Neural crest cell (in vitro differentiated cells): ENCODE measurements at regions not wholly inside any gene's neighbourhood (a gene's known extent, or its start where the extent isn't known, plus 50 kb on each side); places are given as distances from the start of the nearest gene placed in this dataset.

Experiments
- DNase-seq: peaks from one replicate; pipeline ENCODE4 v3.0.0; 2021; ENCODE audit warnings: low read depth, mixed read lengths, low spot score
- H3K27ac Mint-ChIP-seq: one replicate; pipeline ENCODE4 v1.8.0; 2021; ENCODE audit warnings: mild to moderate bottlenecking, mixed read lengths; ENCODE audit not compliant: unreplicated experiment
- H3K27me3 Mint-ChIP-seq: 2 replicates; pipeline ENCODE4 v1.8.0; 2021; ENCODE audit warnings: low read depth, mild to moderate bottlenecking, mixed read lengths
- H3K36me3 Mint-ChIP-seq: 2 replicates; pipeline ENCODE4 v1.8.0; 2021; ENCODE audit warnings: low read depth, mild to moderate bottlenecking, mixed read lengths
- H3K4me1 Mint-ChIP-seq: 2 replicates; pipeline ENCODE4 v1.8.0; 2021; ENCODE audit warnings: mixed read lengths
- H3K4me3 Mint-ChIP-seq: one replicate; pipeline ENCODE4 v1.8.0; 2021; ENCODE audit warnings: mild to moderate bottlenecking, mixed read lengths
- H3K9me3 Mint-ChIP-seq: 2 replicates; pipeline ENCODE4 v1.8.0; 2021; ENCODE audit warnings: mixed read lengths
- TF ChIP-seq, protein P1 (sequence below): fragments of 200-600 bp; sonication (generic); conservative IDR thresholded peaks from 2 replicates; pipeline ENCODE4 v1.5.0; 2021; ENCODE audit warnings: antibody characterized with exemption, mild to moderate bottlenecking

DNA sequence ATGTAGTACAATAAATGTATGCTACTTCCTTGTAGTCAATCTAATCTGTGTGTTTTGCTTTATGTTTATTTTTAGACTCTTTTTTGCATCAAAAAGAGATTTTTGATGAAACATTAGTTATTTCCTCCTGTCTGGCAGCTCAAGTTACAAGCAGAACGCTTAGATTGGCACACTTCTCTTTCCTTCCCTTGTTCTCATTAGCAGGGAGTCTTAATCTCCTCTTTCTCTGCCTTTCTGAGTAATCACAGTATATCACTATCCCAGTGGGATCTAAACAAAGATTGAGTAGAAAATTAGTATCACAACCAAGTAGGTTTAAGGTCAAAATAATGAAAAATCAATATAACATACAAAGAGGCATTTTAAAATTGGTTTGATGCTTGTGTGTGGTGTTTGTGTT, 1192.6 kb downstream of the C4orf33 start:
- no peak for DNase-seq
- no peak overlapping the region for H3K27ac Mint-ChIP-seq

DNA sequence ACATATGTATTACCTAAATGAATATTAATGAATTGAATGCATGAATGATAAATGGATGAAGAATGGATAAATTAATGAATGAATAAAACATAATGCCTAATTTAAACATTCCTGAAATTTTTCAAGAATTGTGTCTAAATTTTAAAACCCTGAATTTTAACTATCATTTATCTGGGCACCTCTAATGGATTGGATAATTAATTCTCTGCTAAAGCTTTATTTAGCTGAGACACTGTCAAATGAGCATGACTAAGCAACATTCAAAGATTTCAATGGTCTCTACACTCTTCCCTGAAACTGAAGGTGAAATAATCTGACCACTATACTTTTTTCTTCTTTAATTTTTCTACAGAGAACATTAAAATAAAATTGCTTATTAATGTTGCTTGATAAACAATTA, 1197.7 kb downstream of the C4orf33 start:
- Mint-ChIP-seq H3K27ac (no peak overlapping the region), H3K36me3 (peaks cover 3% of the 10 kb centered on the region), H3K4me3 (no peak overlapping the region), H3K9me3 (peaks cover 6% of the 10 kb centered on the region), H3K27me3 (no peaks in the 10 kb centered on the region), H3K4me1 (peaks cover 4% of the 10 kb centered on the region)
- TF ChIP-seq, protein P1, sequence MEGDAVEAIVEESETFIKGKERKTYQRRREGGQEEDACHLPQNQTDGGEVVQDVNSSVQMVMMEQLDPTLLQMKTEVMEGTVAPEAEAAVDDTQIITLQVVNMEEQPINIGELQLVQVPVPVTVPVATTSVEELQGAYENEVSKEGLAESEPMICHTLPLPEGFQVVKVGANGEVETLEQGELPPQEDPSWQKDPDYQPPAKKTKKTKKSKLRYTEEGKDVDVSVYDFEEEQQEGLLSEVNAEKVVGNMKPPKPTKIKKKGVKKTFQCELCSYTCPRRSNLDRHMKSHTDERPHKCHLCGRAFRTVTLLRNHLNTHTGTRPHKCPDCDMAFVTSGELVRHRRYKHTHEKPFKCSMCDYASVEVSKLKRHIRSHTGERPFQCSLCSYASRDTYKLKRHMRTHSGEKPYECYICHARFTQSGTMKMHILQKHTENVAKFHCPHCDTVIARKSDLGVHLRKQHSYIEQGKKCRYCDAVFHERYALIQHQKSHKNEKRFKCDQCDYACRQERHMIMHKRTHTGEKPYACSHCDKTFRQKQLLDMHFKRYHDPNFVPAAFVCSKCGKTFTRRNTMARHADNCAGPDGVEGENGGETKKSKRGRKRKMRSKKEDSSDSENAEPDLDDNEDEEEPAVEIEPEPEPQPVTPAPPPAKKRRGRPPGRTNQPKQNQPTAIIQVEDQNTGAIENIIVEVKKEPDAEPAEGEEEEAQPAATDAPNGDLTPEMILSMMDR = no peak
- DNase-seq = no peak

More for the DNA sequence above, 1192.6 kb downstream of the C4orf33 start:
- H3K4me1 Mint-ChIP-seq = no peaks in the 10 kb centered on the region
- peaks cover 3% of the 10 kb centered on the region for H3K36me3 Mint-ChIP-seq
- H3K27me3 Mint-ChIP-seq = no peaks in the 10 kb centered on the region
- no peak overlapping the region for H3K4me3 Mint-ChIP-seq
- TF ChIP-seq, protein P1 = no peak
- peaks cover 9% of the 10 kb centered on the region for H3K9me3 Mint-ChIP-seq

GRCh38 chr4:130296448-130296847, 1200.5 kb downstream of the C4orf33 start:
- TF ChIP-seq, protein P1 = no peak
- H3K27ac Mint-ChIP-seq = no peak overlapping the region
- H3K36me3 Mint-ChIP-seq = peaks cover 8% of the 10 kb centered on the region
- H3K4me1 Mint-ChIP-seq = peaks cover 4% of the 10 kb centered on the region
- H3K27me3 Mint-ChIP-seq = no peaks in the 10 kb centered on the region
- no peak for DNase-seq
- no peak overlapping the region for H3K4me3 Mint-ChIP-seq
- H3K9me3 Mint-ChIP-seq = peaks cover 12% of the 10 kb centered on the region

DNA sequence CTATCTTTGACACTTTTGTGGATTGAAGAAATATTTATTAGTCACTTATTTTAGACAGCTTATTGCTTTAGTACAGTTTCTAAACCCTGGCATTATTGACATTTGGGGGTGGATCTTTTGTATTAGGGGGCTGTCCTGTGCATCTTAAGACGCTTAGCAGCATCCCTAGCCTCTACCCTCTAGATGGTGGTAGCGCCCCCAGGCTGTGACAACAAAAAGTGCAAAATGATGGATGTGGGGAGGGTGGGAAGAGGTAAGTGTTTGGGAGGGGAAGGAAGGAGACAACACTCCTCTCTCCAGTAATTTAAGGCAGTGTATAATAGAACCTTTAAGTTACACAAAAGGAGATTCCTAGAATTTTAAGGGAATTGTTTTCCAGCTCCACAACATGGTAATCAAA, 1210.6 kb downstream of the C4orf33 start:
- H3K36me3 Mint-ChIP-seq = peaks cover 3% of the 10 kb centered on the region
- no peaks in the 10 kb centered on the region for H3K27me3 Mint-ChIP-seq
- H3K9me3 Mint-ChIP-seq = peaks cover 3% of the 10 kb centered on the region
- H3K4me3 Mint-ChIP-seq = no peak overlapping the region
- H3K27ac Mint-ChIP-seq = no peak overlapping the region
- no peaks in the 10 kb centered on the region for H3K4me1 Mint-ChIP-seq
- TF ChIP-seq, protein P1 = no peak
- DNase-seq = no peak

- Mint-ChIP-seq H3K4me1 (no peaks in the 10 kb centered on the region), H3K9me3 (peaks cover 2% of the 10 kb centered on the region), H3K27me3 (no peaks in the 10 kb centered on the region), H3K27ac (no peak overlapping the region), H3K36me3 (no peaks in the 10 kb centered on the region), H3K4me3 (no peak overlapping the region)
- DNase-seq = no peak
- TF ChIP-seq, protein P1 = no peak
Observed at GRCh38 chr4:130309221-130309620, 1213.3 kb downstream of the C4orf33 start.

- Mint-ChIP-seq H3K27me3 (no peaks in the 10 kb centered on the region), H3K27ac (no peak overlapping the region), H3K4me3 (no peak overlapping the region), H3K9me3 (no peaks in the 10 kb centered on the region), H3K36me3 (no peaks in the 10 kb centered on the region), H3K4me1 (no peaks in the 10 kb centered on the region)
- no peak for DNase-seq
- TF ChIP-seq, protein P1 = no peak
Observed at GRCh38 chr4:130322439-130322838, 1226.5 kb downstream of the C4orf33 start.
